ENCODE measurements at regions not wholly inside any gene's neighbourhood (a gene's known extent, or its start where the extent isn't known, plus 50 kb on each side); places are given as distances from the start of the nearest gene placed in this dataset.

DNA sequence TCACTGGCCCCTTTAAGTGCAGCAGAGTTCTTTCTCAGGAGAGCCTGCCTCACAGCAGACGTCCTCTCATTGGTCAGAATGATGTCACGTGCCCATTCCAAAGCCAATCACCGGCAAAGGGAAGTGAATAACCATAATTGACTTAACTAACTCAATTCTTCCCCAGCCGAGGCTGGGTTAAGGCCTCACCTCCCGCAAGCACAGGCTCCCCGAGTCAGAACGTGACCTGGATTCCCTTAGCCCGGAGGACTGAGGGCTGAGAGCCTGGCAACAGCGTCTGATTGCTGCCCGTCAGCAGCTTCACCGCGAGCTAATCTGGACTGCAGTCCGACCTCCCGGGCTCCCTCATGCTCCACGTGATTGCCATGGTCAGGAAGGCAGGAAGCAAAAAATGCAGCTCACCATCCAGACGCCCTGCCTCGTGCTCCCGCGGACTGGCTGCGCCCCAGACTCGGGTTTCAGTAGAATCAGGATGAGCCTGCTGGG lies 92.1 kb upstream of the FZD10 start:
- H3K36me3 Mint-ChIP-seq (ENCODE audit: low read depth), result no peaks in the 10 kb centered on the region
- H3K9me3 Mint-ChIP-seq, result no peaks in the 10 kb centered on the region
- no peak for DNase-seq
- TF ChIP-seq, protein P1, sequence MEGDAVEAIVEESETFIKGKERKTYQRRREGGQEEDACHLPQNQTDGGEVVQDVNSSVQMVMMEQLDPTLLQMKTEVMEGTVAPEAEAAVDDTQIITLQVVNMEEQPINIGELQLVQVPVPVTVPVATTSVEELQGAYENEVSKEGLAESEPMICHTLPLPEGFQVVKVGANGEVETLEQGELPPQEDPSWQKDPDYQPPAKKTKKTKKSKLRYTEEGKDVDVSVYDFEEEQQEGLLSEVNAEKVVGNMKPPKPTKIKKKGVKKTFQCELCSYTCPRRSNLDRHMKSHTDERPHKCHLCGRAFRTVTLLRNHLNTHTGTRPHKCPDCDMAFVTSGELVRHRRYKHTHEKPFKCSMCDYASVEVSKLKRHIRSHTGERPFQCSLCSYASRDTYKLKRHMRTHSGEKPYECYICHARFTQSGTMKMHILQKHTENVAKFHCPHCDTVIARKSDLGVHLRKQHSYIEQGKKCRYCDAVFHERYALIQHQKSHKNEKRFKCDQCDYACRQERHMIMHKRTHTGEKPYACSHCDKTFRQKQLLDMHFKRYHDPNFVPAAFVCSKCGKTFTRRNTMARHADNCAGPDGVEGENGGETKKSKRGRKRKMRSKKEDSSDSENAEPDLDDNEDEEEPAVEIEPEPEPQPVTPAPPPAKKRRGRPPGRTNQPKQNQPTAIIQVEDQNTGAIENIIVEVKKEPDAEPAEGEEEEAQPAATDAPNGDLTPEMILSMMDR (IDR thresholded peaks at IDR 0.05), result no peak
- ATAC-seq (ENCODE audit: poor library complexity), result no peak
- no peak overlapping the region for H3K4me3 Mint-ChIP-seq
- ChIA-PET CTCF (no interaction called here), POLR2A (no interaction called here)
- Histone ChIP-seq H3K27ac (ENCODE audit: low read depth in 1 of 2, low read length in 2 of 2) (no peak overlapping the region), H3K4me1 (ENCODE audit: insufficient read depth, low read length) (no peaks in the 10 kb centered on the region), H3K4me3 (ENCODE audit: low read length) (no peak overlapping the region), H3K27me3 (ENCODE audit: control insufficient read depth in 1 of 2, insufficient read depth in 2 of 2, low read length in 2 of 2) (no peaks in the 10 kb centered on the region), H3K36me3 (ENCODE audit: insufficient read depth, low read length) (no peaks in the 10 kb centered on the region), H3K9me3 (ENCODE audit: control insufficient read depth in 1 of 2, insufficient read depth in 1 of 2, low read length in 2 of 2) (peaks cover 0 to 17% of the 10 kb centered on the region in 2 experiments)
- intact Hi-C loops (cut with DNase I, micrococcal nuclease), result no loop called here
- no peaks in the 10 kb centered on the region for H3K27me3 Mint-ChIP-seq
- no peak overlapping the region for H3K27ac Mint-ChIP-seq
- no peaks in the 10 kb centered on the region for H3K4me1 Mint-ChIP-seq (ENCODE audit: low read depth)

DNA sequence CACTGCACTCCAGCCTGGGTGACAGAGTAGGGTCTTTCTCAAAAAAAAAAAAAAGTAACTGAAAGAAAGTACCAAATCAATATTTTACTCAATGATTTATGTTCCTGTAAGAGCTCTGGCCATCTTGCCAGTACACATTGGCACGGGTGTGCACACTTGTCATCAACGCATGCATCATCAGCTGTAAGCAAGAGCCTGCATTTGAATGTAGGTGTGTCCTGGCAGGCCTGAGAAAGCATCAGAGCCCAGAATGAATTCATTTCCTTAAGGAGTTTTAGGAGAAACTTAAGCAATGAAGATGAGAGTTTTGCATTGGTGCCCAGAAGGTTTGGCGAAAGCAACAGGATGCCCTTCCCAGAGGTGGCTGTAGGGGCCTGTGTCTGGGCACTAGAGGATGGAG lies 88.5 kb upstream of the FZD10 start:
- Mint-ChIP-seq H3K36me3 (ENCODE audit: low read depth) (no peaks in the 10 kb centered on the region), H3K27me3 (no peaks in the 10 kb centered on the region), H3K4me1 (ENCODE audit: low read depth) (peaks cover 9% of the 10 kb centered on the region), H3K9me3 (peaks cover 3% of the 10 kb centered on the region), H3K27ac (no peak overlapping the region), H3K4me3 (no peak overlapping the region)
- no peak overlapping the region for H3K27ac ChIP-seq (ENCODE audit: low read depth in 1 of 2, low read length in 2 of 2)
- H3K27me3 ChIP-seq (ENCODE audit: control insufficient read depth in 1 of 2, insufficient read depth in 2 of 2, low read length in 2 of 2), result no peaks in the 10 kb centered on the region
- H3K9me3 ChIP-seq (ENCODE audit: control insufficient read depth in 1 of 2, insufficient read depth in 1 of 2, low read length in 2 of 2), result peaks cover 0 to 11% of the 10 kb centered on the region in 2 experiments
- DNase-seq, result no peak
- TF ChIP-seq, protein P1 (IDR thresholded peaks at IDR 0.05), result no peak
- H3K36me3 ChIP-seq (ENCODE audit: insufficient read depth, low read length), result no peaks in the 10 kb centered on the region
- intact Hi-C loops (cut with DNase I, micrococcal nuclease), result no loop called here
- H3K4me1 ChIP-seq (ENCODE audit: insufficient read depth, low read length), result no peaks in the 10 kb centered on the region
- H3K4me3 ChIP-seq (ENCODE audit: low read length), result no peak overlapping the region
- ChIA-PET POLR2A (interaction anchor here (0.6 kb wide), 1 partner anchor 1076 kb away, joined by 3 read pairs; no protein-coding TSS in a partner anchor), CTCF (no interaction called here)
- ATAC-seq (ENCODE audit: poor library complexity), result no peak

DNA sequence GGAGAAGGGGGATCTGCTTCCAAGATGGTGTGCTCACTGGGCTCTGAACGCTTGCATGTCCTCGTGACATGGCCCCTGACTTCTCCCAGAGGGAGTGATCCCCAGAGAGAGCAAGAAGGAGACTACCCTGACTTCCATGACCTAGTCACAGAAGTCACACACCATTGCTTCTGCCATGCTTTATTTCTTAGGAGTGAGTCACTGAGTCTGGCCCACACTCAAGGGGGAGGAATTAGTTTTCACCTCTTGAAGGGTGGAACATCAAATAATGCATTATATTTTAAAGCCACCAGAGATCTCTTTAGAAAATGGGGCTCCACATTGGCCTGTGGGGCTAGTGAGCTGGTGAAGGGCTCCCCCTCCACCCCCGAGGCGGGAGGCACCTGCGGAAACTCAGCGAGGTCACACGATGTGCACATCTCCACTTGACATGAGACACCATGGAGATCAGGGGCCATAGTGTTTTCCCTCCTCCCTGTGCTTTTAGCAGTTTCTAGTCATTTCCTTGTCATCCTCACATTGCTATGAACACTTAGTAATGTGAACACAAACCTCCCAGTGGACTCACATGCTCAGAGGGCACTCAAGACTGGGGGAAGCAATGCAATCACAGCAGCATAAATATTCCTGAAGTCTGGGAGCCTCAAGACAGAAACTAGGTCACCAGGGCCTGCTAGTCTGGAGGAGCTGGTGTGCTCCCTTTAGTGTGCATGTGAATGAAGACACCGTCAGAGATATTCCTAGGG lies 87.4 kb upstream of the FZD10 start:
- no peaks in the 10 kb centered on the region for H3K36me3 Mint-ChIP-seq (ENCODE audit: low read depth)
- H3K4me1 ChIP-seq (ENCODE audit: insufficient read depth, low read length), result no peaks in the 10 kb centered on the region

More for the DNA sequence above, 87.4 kb upstream of the FZD10 start:
- H3K4me3 Mint-ChIP-seq, result no peak overlapping the region
- Histone ChIP-seq H3K4me3 (ENCODE audit: low read length) (no peak overlapping the region), H3K27me3 (ENCODE audit: control insufficient read depth in 1 of 2, insufficient read depth in 2 of 2, low read length in 2 of 2) (no peaks in the 10 kb centered on the region), H3K9me3 (ENCODE audit: control insufficient read depth in 1 of 2, insufficient read depth in 1 of 2, low read length in 2 of 2) (peaks cover 0 to 13% of the 10 kb centered on the region in 2 experiments), H3K27ac (ENCODE audit: low read depth in 1 of 2, low read length in 2 of 2) (no peak overlapping the region), H3K36me3 (ENCODE audit: insufficient read depth, low read length) (no peaks in the 10 kb centered on the region)
- peaks cover 9% of the 10 kb centered on the region for H3K4me1 Mint-ChIP-seq (ENCODE audit: low read depth)
- H3K9me3 Mint-ChIP-seq, result peaks cover 5% of the 10 kb centered on the region
- intact Hi-C loops (cut with DNase I, micrococcal nuclease), result no loop called here
- no peaks in the 10 kb centered on the region for H3K27me3 Mint-ChIP-seq
- ChIA-PET POLR2A (no interaction called here), CTCF (no interaction called here)
- ATAC-seq (ENCODE audit: poor library complexity), result no peak
- no peak for DNase-seq
- TF ChIP-seq, protein P1 (IDR thresholded peaks at IDR 0.05), result no peak
- no peak overlapping the region for H3K27ac Mint-ChIP-seq

Data from CD4-positive, alpha-beta T cell (primary cell).